ENCODE measurements at regions not wholly inside any gene's neighbourhood (a gene's known extent, or its start where the extent isn't known, plus 50 kb on each side); places are given as distances from the start of the nearest gene placed in this dataset.

GRCh38 chr14:101151927-101152305 is 248.4 kb upstream of the RTL1 start:
- FAIRE-seq (no peak), DNase-seq (ENCODE audit: low read depth, low spot score) (no peak)
- H3K27ac ChIP-seq (ENCODE audit: insufficient read depth, low read depth, low read length) = no peak overlapping the region
- dilution Hi-C loops (cut with MboI; ENCODE audit: extremely low pct_ligation_motif_present, low sequenced_read_pairs) = no loop called here
- no peak overlapping the region for H3K9ac ChIP-seq (replicated peaks; ENCODE audit: extremely low read depth, insufficient read depth, low read length)
- no peaks in the 10 kb centered on the region for H4K20me1 ChIP-seq (replicated peaks; ENCODE audit: control insufficient read depth, extremely low read depth, insufficient read depth, low read length)
- POLR2A ChIA-PET = no interaction called here
- BruUV-seq (replicated peaks) = no TSS peak
- CTCF ChIA-PET = no interaction called here
- no peaks in the 10 kb centered on the region for H3K36me3 ChIP-seq (ENCODE audit: control insufficient read depth in 2 of 2, extremely low read depth in 1 of 2, insufficient read depth in 2 of 2, low read length in 2 of 2)
- no peak overlapping the region for H3K4me2 ChIP-seq (ENCODE audit: insufficient read depth, low read length)
- H2AFZ ChIP-seq (ENCODE audit: low read depth, low read length) = no peak overlapping the region
- H3K4me1 ChIP-seq (ENCODE audit: control insufficient read depth, extremely low read depth, insufficient read depth, low read length) = peaks cover 42% of the 10 kb centered on the region
- H3K27me3 ChIP-seq (ENCODE audit: control insufficient read depth in 2 of 2, insufficient read depth in 2 of 2, low read length in 2 of 2) = no peaks in the 10 kb centered on the region
- no peak overlapping the region for H3K4me3 ChIP-seq (replicated peaks in 1 of 3; ENCODE audit: insufficient read depth in 1 of 3, low read depth in 1 of 3, low read length in 3 of 3)
- no peaks in the 10 kb centered on the region for H3K9me1 ChIP-seq (replicated peaks; ENCODE audit: control insufficient read depth, extremely low read depth, insufficient read depth, low read length)
- TF ChIP-seq EZH2 (IDR thresholded peaks at IDR 0.05; ENCODE audit: borderline replicate concordance, low read depth, low read length, severe bottlenecking) = no peak
- no peak for TF ChIP-seq POLR2AphosphoS5 (IDR thresholded peaks at IDR 0.05; ENCODE audit: insufficient read depth, low read depth, low read length)
- no peak for TF ChIP-seq CTCF (IDR thresholded peaks at IDR 0.05; ENCODE audit: extremely low read depth in 1 of 2, insufficient read depth in 1 of 2, low read depth in 1 of 2, low read length in 2 of 2)
- no peak for TF ChIP-seq GATA2 (IDR thresholded peaks at IDR 0.05; ENCODE audit: insufficient read depth, insufficient read length, low read depth, low read length)
- TF ChIP-seq MYC (IDR thresholded peaks at IDR 0.05; ENCODE audit: low read depth, low read length) = no peak
- no peak for TF ChIP-seq JUN (IDR thresholded peaks at IDR 0.05; ENCODE audit: borderline replicate concordance, insufficient read depth, insufficient read length, low read depth)
- no peak for TF ChIP-seq POLR2A (IDR thresholded peaks at IDR 0.05; ENCODE audit: low read depth, low read length)
- intact Hi-C loops (cut with micrococcal nuclease) = no loop called here
- no peaks in the 10 kb centered on the region for H3K79me2 ChIP-seq (ENCODE audit: control insufficient read depth, insufficient read depth, low read length)
- no peaks in the 10 kb centered on the region for H3K9me3 ChIP-seq (replicated peaks; ENCODE audit: control insufficient read depth, insufficient read depth, low read length)

GRCh38 chr14:101152855-101153254 is 249.3 kb upstream of the RTL1 start:
- intact Hi-C loops (cut with micrococcal nuclease) (no loop called here), dilution Hi-C loops (cut with MboI; ENCODE audit: extremely low pct_ligation_motif_present, low sequenced_read_pairs) (no loop called here)
- peaks cover 33% of the 10 kb centered on the region for H3K4me1 ChIP-seq (ENCODE audit: control insufficient read depth, extremely low read depth, insufficient read depth, low read length)
- no peak for TF ChIP-seq CTCF (IDR thresholded peaks at IDR 0.05; ENCODE audit: extremely low read depth in 1 of 2, insufficient read depth in 1 of 2, low read depth in 1 of 2, low read length in 2 of 2)
- no peak for TF ChIP-seq POLR2AphosphoS5 (IDR thresholded peaks at IDR 0.05; ENCODE audit: insufficient read depth, low read depth, low read length)
- no peak for TF ChIP-seq EZH2 (IDR thresholded peaks at IDR 0.05; ENCODE audit: borderline replicate concordance, low read depth, low read length, severe bottlenecking)
- no peak for TF ChIP-seq MYC (IDR thresholded peaks at IDR 0.05; ENCODE audit: low read depth, low read length)
- TF ChIP-seq POLR2A (IDR thresholded peaks at IDR 0.05; ENCODE audit: low read depth, low read length) = no peak
- no peak for TF ChIP-seq FOS (IDR thresholded peaks at IDR 0.05; ENCODE audit: borderline replicate concordance, insufficient read depth, low read length)
- no peak for TF ChIP-seq JUN (IDR thresholded peaks at IDR 0.05; ENCODE audit: borderline replicate concordance, insufficient read depth, insufficient read length, low read depth)
- TF ChIP-seq GATA2 (IDR thresholded peaks at IDR 0.05; ENCODE audit: insufficient read depth, insufficient read length, low read depth, low read length) = no peak
- TF ChIP-seq MAX (IDR thresholded peaks at IDR 0.05; ENCODE audit: insufficient read depth, insufficient read length) = no peak
- no peaks in the 10 kb centered on the region for H3K27me3 ChIP-seq (ENCODE audit: control insufficient read depth in 2 of 2, insufficient read depth in 2 of 2, low read length in 2 of 2)
- no peaks in the 10 kb centered on the region for H4K20me1 ChIP-seq (replicated peaks; ENCODE audit: control insufficient read depth, extremely low read depth, insufficient read depth, low read length)
- H3K27ac ChIP-seq (ENCODE audit: insufficient read depth, low read depth, low read length) = no peak overlapping the region
- H3K4me2 ChIP-seq (ENCODE audit: insufficient read depth, low read length) = no peak overlapping the region
- ChIA-PET CTCF (no interaction called here), POLR2A (no interaction called here)
- no peaks in the 10 kb centered on the region for H3K9me3 ChIP-seq (replicated peaks; ENCODE audit: control insufficient read depth, insufficient read depth, low read length)
- H3K9ac ChIP-seq (replicated peaks; ENCODE audit: extremely low read depth, insufficient read depth, low read length) = no peak overlapping the region
- H3K4me3 ChIP-seq (replicated peaks in 1 of 3; ENCODE audit: insufficient read depth in 1 of 3, low read depth in 1 of 3, low read length in 3 of 3) = no peak overlapping the region
- no peaks in the 10 kb centered on the region for H3K9me1 ChIP-seq (replicated peaks; ENCODE audit: control insufficient read depth, extremely low read depth, insufficient read depth, low read length)
- no peaks in the 10 kb centered on the region for H3K79me2 ChIP-seq (ENCODE audit: control insufficient read depth, insufficient read depth, low read length)
- H2AFZ ChIP-seq (ENCODE audit: low read depth, low read length) = peak overlapping the region; percentile 58
- H3K36me3 ChIP-seq (ENCODE audit: control insufficient read depth in 2 of 2, extremely low read depth in 1 of 2, insufficient read depth in 2 of 2, low read length in 2 of 2) = no peaks in the 10 kb centered on the region
- DNase-seq (ENCODE audit: low read depth, low spot score) = no peak
- no TSS peak for BruUV-seq (replicated peaks)
- FAIRE-seq = no peak

Measured in endothelial cell of umbilical vein (primary cell).